ENCODE measurements at regions not wholly inside any gene's neighbourhood (a gene's known extent, or its start where the extent isn't known, plus 50 kb on each side); places are given as distances from the start of the nearest gene placed in this dataset.
A peak's percentile ranks its signal among the peaks of the same experiment; 100 is the strongest.
"Not testable (repeated sequence)": the region's sequence is repeated elsewhere in the genome, so short reads cannot be mapped to it uniquely, and the experiment has no call there.

DNA sequence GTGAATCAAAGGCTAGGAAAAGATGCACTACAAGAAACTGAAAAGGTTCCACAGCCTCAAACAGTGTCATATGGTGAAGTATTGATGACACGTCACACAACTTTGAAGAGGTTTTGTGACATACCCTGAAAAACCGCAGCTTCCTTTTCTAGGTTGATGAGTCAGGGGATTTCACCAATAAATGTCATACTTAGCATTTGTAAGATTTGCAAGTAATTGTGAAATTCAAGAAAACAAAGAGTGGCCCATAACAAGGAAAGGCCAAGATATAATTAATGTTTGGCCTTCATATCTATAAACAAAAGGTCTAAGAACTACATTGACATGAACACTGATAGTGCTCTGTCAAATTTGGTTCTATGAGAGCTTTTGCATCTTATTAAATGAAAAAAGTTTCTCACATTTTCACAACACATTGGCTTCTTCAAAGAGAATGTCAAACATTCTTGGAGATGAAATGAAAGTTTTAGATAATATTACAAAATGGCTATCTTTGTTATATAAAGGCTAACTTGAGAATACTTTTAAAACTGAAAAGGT, 62.0 kb upstream of the NAMPT start:
- TF ChIP-seq, protein P1, sequence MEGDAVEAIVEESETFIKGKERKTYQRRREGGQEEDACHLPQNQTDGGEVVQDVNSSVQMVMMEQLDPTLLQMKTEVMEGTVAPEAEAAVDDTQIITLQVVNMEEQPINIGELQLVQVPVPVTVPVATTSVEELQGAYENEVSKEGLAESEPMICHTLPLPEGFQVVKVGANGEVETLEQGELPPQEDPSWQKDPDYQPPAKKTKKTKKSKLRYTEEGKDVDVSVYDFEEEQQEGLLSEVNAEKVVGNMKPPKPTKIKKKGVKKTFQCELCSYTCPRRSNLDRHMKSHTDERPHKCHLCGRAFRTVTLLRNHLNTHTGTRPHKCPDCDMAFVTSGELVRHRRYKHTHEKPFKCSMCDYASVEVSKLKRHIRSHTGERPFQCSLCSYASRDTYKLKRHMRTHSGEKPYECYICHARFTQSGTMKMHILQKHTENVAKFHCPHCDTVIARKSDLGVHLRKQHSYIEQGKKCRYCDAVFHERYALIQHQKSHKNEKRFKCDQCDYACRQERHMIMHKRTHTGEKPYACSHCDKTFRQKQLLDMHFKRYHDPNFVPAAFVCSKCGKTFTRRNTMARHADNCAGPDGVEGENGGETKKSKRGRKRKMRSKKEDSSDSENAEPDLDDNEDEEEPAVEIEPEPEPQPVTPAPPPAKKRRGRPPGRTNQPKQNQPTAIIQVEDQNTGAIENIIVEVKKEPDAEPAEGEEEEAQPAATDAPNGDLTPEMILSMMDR (IDR thresholded peaks at IDR 0.05; ENCODE audit: low read depth, low read length), result no peak
- H3K27me3 ChIP-seq (ENCODE audit: control insufficient read depth, insufficient read depth, low read length), result no peaks in the 10 kb centered on the region
- ChIA-PET POLR2A (interaction anchor here (0.7 to 1.0 kb wide), 2 partner anchors 62 to 508 kb away, joined by 3 read pairs; partner anchors contain the start of gene NAMPT), CTCF (no interaction called here)
- H3K4me3 ChIP-seq (ENCODE audit: low read depth, low read length), result no peak overlapping the region
- no peak overlapping the region for H3K27ac ChIP-seq (ENCODE audit: low read depth, low read length)
- peak; percentile 63 for DNase-seq (ENCODE audit: low read depth, low spot score)
- peaks cover 8% of the 10 kb centered on the region; the same call in 1 of the 2 replicates for H3K9me3 ChIP-seq (ENCODE audit: control insufficient read depth, insufficient read depth, low read length)

DNA sequence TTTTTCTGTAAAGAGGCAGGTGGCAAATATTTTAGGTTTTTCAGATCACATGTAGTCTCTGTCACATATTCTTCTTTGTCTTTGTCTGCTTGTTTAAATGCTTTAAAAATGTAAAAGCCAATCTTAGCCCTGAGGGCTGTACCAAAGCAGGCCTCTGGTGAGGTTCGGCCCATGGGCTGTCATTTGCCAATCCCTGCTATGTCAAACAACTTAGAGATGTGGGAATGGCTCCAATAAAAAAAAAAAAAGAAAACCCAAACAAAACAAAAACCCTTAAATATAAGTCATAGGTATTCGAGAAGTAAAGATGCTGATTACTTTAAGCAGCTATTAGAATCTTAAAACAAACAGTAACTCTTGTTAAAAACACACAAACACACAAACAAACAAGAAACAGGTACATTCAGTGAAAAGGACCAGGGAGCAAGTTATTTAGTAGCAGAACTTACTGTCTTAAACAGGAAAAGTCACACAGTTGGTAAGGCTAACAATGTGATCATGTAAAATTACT, 61.4 kb upstream of the NAMPT start:
- no peak overlapping the region for H3K27ac ChIP-seq (ENCODE audit: low read depth, low read length)
- DNase-seq (ENCODE audit: low read depth, low spot score), result no peak
- H3K4me3 ChIP-seq (ENCODE audit: low read depth, low read length), result no peak overlapping the region
- TF ChIP-seq, protein P1 (IDR thresholded peaks at IDR 0.05; ENCODE audit: low read depth, low read length), result no peak
- POLR2A ChIA-PET, result interaction anchor here (1.0 kb wide), 1 partner anchor 61 kb away, joined by 3 read pairs; the partner anchor contains the start of gene NAMPT
- no peaks in the 10 kb centered on the region for H3K27me3 ChIP-seq (ENCODE audit: control insufficient read depth, insufficient read depth, low read length)
- H3K9me3 ChIP-seq (ENCODE audit: control insufficient read depth, insufficient read depth, low read length), result peaks cover 10% of the 10 kb centered on the region
- CTCF ChIA-PET, result no interaction called here

DNA sequence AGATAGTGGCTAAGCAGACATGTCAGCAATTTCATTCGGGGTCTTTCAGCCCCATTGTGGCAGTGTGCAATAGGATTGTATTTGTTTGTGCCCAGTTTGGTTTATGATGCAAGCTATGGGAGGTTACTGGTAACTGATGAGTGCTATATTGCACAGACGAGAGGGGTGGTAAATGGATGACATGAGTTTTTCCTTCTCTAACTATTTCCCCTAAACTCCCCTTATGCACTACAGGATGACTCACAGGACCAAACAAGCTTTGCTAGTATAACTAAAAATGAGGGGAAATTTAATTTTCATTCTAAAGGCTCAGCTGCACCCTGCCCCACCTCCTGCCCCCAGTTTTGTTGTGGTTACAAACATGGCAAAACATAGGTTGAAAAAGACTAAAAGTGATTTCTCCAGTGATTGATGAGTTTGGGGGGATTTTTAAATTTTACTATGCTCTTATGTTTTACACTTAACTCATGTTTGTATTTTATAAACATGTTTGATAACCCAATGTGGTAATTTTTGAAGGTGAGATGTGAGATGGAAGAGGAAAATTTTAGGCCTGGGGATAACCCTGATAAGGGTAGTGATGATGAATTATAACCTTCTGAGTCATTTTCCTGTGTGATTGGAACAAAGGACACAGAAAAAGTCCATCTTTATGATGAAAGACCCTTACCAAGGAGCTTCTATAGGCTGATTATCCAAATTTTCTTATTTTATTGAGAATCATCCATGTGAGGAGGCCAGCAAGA, 60.8 kb upstream of the NAMPT start:
- no peak overlapping the region for H3K4me3 ChIP-seq (ENCODE audit: low read depth, low read length)
- no peak for DNase-seq (ENCODE audit: low read depth, low spot score)
- POLR2A ChIA-PET, result no interaction called here
- H3K27ac ChIP-seq (ENCODE audit: low read depth, low read length), result no peak overlapping the region
- H3K27me3 ChIP-seq (ENCODE audit: control insufficient read depth, insufficient read depth, low read length), result no peaks in the 10 kb centered on the region
- peaks cover 12% of the 10 kb centered on the region for H3K9me3 ChIP-seq (ENCODE audit: control insufficient read depth, insufficient read depth, low read length)
- CTCF ChIA-PET, result interaction anchor here (0.9 kb wide), 1 partner anchor 60 kb away, joined by 4 read pairs; the partner anchor contains the start of gene NAMPT
- TF ChIP-seq, protein P1 (IDR thresholded peaks at IDR 0.05; ENCODE audit: low read depth, low read length), result no peak

DNA sequence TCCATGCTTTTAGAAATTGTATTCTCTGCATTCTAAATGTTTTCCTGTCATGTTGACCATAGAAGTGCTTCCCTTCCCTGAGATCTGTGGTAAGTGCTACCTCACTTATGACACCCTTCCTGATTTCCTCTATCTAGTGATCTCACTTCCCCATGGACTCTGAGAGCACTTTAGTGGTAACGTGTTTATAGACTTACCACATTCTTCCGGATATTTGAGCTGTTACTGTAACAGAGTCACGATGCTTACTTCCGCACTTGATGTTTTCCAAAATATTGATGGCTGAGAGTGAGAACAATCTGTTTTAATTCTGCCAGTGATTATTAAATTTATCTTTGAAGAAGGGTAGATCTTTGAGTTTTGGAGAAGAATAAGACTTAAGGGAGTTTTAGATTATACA, 60.1 kb upstream of the NAMPT start:
- ChIA-PET CTCF (interaction anchor here (0.9 kb wide), 1 partner anchor 60 kb away, joined by 4 read pairs; the partner anchor contains the start of gene NAMPT), POLR2A (no interaction called here)
- no peak for DNase-seq (ENCODE audit: low read depth, low spot score)
- H3K4me3 ChIP-seq (ENCODE audit: low read depth, low read length), result no peak overlapping the region
- H3K9me3 ChIP-seq (ENCODE audit: control insufficient read depth, insufficient read depth, low read length), result peaks cover 12% of the 10 kb centered on the region
- TF ChIP-seq, protein P1 (IDR thresholded peaks at IDR 0.05; ENCODE audit: low read depth, low read length), result no peak
- H3K27me3 ChIP-seq (ENCODE audit: control insufficient read depth, insufficient read depth, low read length), result no peaks in the 10 kb centered on the region
- no peak overlapping the region for H3K27ac ChIP-seq (ENCODE audit: low read depth, low read length)

DNA sequence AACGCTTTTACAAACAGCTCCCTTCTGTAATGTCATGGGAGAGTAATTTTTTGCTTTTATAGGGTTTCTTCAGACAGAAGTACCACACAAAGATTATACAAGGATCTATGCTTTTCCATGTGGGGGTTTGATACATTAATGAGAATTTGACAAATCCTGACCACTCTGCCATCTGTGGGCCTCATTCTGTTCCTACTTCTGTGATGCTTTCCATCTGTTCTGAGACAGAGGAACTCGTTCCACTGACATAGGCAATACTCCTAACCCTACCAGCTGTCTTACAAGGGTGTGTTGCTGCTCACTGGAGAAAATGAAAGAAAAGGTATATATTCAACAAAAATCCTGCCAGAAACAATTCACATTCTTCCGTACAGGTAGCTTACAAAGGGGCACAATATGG, 59.4 kb upstream of the NAMPT start:
- CTCF ChIA-PET, result interaction anchor here (0.6 to 1.2 kb wide), 2 partner anchors 167 to 422 kb away, joined by 3 to 5 read pairs; no protein-coding TSS in a partner anchor
- TF ChIP-seq, protein P1 (IDR thresholded peaks at IDR 0.05; ENCODE audit: low read depth, low read length), result no peak
- H3K4me3 ChIP-seq (ENCODE audit: low read depth, low read length), result no peak overlapping the region
- no peak for DNase-seq (ENCODE audit: low read depth, low spot score)
- peaks cover 12% of the 10 kb centered on the region for H3K9me3 ChIP-seq (ENCODE audit: control insufficient read depth, insufficient read depth, low read length)
- POLR2A ChIA-PET, result no interaction called here
- H3K27ac ChIP-seq (ENCODE audit: low read depth, low read length), result no peak overlapping the region
- no peaks in the 10 kb centered on the region for H3K27me3 ChIP-seq (ENCODE audit: control insufficient read depth, insufficient read depth, low read length)

DNA sequence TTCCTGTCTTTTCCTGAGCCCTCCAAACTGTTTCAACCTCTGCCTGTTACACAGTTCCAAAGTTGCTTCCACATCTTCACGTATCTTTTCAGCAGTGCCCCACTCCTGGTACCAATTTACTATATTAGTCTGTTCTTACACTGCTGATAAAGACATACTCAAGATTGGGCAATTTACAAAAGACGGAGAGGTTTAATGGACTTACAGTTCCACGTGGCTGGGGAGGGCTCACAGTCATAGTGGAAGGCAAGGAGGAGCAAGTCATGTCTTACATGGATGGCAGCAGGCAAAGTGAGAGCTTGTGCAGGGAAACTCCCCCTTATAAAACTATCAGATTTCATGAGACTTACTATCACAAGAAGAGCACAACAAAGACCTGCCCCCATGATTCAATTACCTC, 57.3 kb upstream of the NAMPT start:
- CTCF ChIA-PET, POLR2A ChIA-PET: not testable (repeated sequence)

DNA sequence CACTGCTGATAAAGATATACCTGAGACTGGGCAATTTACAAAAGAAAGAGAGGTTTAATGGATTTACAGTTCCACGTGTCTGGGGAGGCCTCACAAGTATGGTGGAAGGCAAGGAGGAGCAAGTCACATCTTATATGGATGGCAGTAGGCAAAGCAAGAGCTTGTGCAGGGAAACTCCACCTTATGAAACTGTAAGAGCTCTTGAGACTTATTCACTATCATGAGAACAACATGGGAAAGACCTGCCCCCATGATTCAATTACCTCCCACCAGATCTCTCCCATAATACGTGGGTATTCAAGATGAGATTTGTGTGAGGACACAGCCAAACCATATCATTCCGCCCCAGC, 55.4 kb upstream of the NAMPT start:
- DNase-seq (ENCODE audit: low read depth, low spot score); CTCF ChIA-PET; H3K27ac ChIP-seq (ENCODE audit: low read depth, low read length); H3K27me3 ChIP-seq (ENCODE audit: control insufficient read depth, insufficient read depth, low read length); H3K4me3 ChIP-seq (ENCODE audit: low read depth, low read length); POLR2A ChIA-PET: not testable (repeated sequence)
- peaks cover 12% of the 10 kb centered on the region for H3K9me3 ChIP-seq (ENCODE audit: control insufficient read depth, insufficient read depth, low read length)

More for the DNA sequence above, 57.3 kb upstream of the NAMPT start:
- H3K4me3 ChIP-seq (ENCODE audit: low read depth, low read length); H3K27me3 ChIP-seq (ENCODE audit: control insufficient read depth, insufficient read depth, low read length); H3K27ac ChIP-seq (ENCODE audit: low read depth, low read length); DNase-seq (ENCODE audit: low read depth, low spot score): not testable (repeated sequence)
- peaks cover 12% of the 10 kb centered on the region for H3K9me3 ChIP-seq (ENCODE audit: control insufficient read depth, insufficient read depth, low read length)

Data from AG04450 (cell line).